ENCODE measurements at regions not wholly inside any gene's neighbourhood (a gene's known extent, or its start where the extent isn't known, plus 50 kb on each side); places are given as distances from the start of the nearest gene placed in this dataset.

GRCh38 chr4:151527699-151528098 is 118.7 kb downstream of the FHIP1A start:
- TF ChIP-seq SP1 (IDR thresholded peaks at IDR 0.05; ENCODE audit: low read depth) = no peak
- no peak for TF ChIP-seq CTCF (IDR thresholded peaks at IDR 0.05 in 2 of 3, conservative IDR thresholded peaks at IDR 0.05 in 1 of 3; ENCODE audit: borderline replicate concordance in 1 of 3, insufficient read depth in 1 of 3, low read depth in 2 of 3, low read length in 2 of 3)
- no peak for TF ChIP-seq POLR2A (IDR thresholded peaks at IDR 0.05; ENCODE audit: borderline replicate concordance, extremely low read depth, insufficient read depth, insufficient read length)
- TF ChIP-seq ZBTB33 (IDR thresholded peaks at IDR 0.05; ENCODE audit: extremely low read depth, insufficient replicate concordance, low read length) = no peak
- no peak for TF ChIP-seq ATF3 (IDR thresholded peaks at IDR 0.05)
- no peak for TF ChIP-seq RAD21 (IDR thresholded peaks at IDR 0.05; ENCODE audit: low read depth)
- TF ChIP-seq ZNF274 (IDR thresholded peaks at IDR 0.05; ENCODE audit: low read depth, low read length) = no peak
- no peak for TF ChIP-seq TCF7L2 (IDR thresholded peaks at IDR 0.05; ENCODE audit: borderline replicate concordance, extremely low read depth, insufficient read depth, insufficient read length)
- TF ChIP-seq EZH2 (IDR thresholded peaks at IDR 0.05) = no peak
